ENCODE measurements at regions not wholly inside any gene's neighbourhood (a gene's known extent, or its start where the extent isn't known, plus 50 kb on each side); places are given as distances from the start of the nearest gene placed in this dataset.

DNA sequence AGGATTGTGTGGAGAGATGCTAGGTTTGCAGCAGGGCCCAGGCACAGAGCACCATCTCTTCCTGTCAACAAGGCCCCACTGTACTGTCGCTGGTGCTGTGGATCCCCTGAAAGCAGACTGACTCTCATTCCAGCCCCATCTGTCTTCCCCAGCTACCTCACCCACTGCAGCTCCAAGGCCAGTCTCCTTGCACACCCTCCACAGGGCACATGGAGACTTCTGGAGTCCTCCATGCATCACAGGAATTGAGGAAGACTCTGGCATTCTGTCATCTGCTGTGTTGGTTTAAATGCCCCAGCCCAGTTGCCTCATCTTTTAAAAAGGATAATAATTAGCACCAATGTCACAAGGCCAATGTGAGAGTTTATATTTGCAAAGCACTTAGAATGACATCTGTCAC, 301.2 kb downstream of the RPLP1 start:
- ChIA-PET POLR2A (no interaction called here), CTCF (interaction anchor here (1.0 kb wide), 1 partner anchor 10 kb away, joined by 3 read pairs; no protein-coding TSS in a partner anchor)
- Histone ChIP-seq H3K79me2 (ENCODE audit: insufficient read depth) (no peaks in the 10 kb centered on the region), H3K4me3 (ENCODE audit: low read depth in 2 of 2, low read length in 1 of 2) (no peak overlapping the region), H3K4me2 (no peak overlapping the region), H3K9me3 (peaks cover 7% of the 10 kb centered on the region; the same call in 1 of the 2 replicates), H4K20me1 (ENCODE audit: insufficient read depth) (no peaks in the 10 kb centered on the region), H3K4me1 (ENCODE audit: control insufficient read depth in 1 of 2, insufficient read depth in 2 of 2, low read depth in 1 of 2, low read length in 1 of 2) (peaks cover 0 to 5% of the 10 kb centered on the region in 2 experiments; a peak in 1 of 4 replicates), H3K27ac (ENCODE audit: low read depth in 2 of 2, low read length in 1 of 2) (no peak overlapping the region), H3F3A (replicated peaks; ENCODE audit: insufficient read depth) (no peaks in the 10 kb centered on the region), H3K27me3 (ENCODE audit: insufficient read depth) (no peaks in the 10 kb centered on the region), H2AFZ (ENCODE audit: low read depth) (no peak overlapping the region), H3K9ac (no peak overlapping the region), H3K36me3 (replicated peaks in 1 of 2; ENCODE audit: control insufficient read depth in 1 of 2, insufficient read depth in 2 of 2, low read length in 1 of 2) (no peaks in the 10 kb centered on the region), H3K9me2 (no peaks in the 10 kb centered on the region)
- no peak for TF ChIP-seq SMC3 (IDR thresholded peaks at IDR 0.05; ENCODE audit: low read depth, low read length)
- no peak for TF ChIP-seq GATA2 (CRISPR knock-in tag; IDR thresholded peaks at IDR 0.05)
- no peak for TF ChIP-seq POLR2AphosphoS5 (IDR thresholded peaks at IDR 0.05; ENCODE audit: low read depth, low read length)
- no peak for TF ChIP-seq MEF2A (IDR thresholded peaks at IDR 0.05; ENCODE audit: borderline replicate concordance, low read depth)
- no peak for TF ChIP-seq REST (IDR thresholded peaks at IDR 0.05; ENCODE audit: low read depth, low read length)
- no peak for TF ChIP-seq NRF1 (IDR thresholded peaks at IDR 0.05; ENCODE audit: low read depth, low read length)
- TF ChIP-seq JUND (IDR thresholded peaks at IDR 0.05): no peak
- no peak for TF ChIP-seq FOSL2 (IDR thresholded peaks at IDR 0.05; ENCODE audit: borderline replicate concordance, low read depth)
- TF ChIP-seq USF1 (IDR thresholded peaks at IDR 0.05; ENCODE audit: borderline replicate concordance, low read depth): no peak
- 0% methylated on average over 1 of the region's 1 CpG for WGBS (ENCODE audit: low lambda C conversion rate)
- DNase-seq: no peak

DNA sequence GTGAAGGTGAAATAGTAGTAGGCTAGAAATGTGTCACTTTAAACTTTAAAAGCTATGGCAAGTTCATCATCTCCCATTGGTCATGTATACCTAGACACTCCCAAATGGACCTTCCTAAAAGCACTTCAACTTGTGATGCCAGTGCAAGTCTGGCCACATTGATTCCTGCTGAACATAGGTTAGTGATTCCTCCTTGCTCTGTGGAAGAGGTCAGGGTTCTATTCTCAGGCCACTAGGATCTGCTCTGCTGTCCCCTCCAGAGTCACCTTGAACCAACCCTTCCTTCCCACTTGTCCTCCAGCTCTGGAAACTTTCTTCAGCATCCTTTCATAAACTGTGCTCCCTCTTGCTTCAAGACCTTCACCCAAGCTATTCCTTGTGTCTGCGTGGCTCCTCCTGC, 301.7 kb downstream of the RPLP1 start:
- ChIA-PET CTCF (interaction anchor here (1.0 kb wide), 1 partner anchor 11 kb away, joined by 3 read pairs; no protein-coding TSS in a partner anchor), POLR2A (no interaction called here)
- Histone ChIP-seq H4K20me1 (ENCODE audit: insufficient read depth) (no peaks in the 10 kb centered on the region), H3K9me3 (peaks cover 7% of the 10 kb centered on the region; the same call in 1 of the 2 replicates), H3K27me3 (ENCODE audit: insufficient read depth) (no peaks in the 10 kb centered on the region), H3K4me3 (ENCODE audit: low read depth in 2 of 2, low read length in 1 of 2) (no peak overlapping the region), H3K9ac (no peak overlapping the region), H3F3A (replicated peaks; ENCODE audit: insufficient read depth) (no peaks in the 10 kb centered on the region), H3K9me2 (no peaks in the 10 kb centered on the region), H3K79me2 (ENCODE audit: insufficient read depth) (no peaks in the 10 kb centered on the region), H3K36me3 (replicated peaks in 1 of 2; ENCODE audit: control insufficient read depth in 1 of 2, insufficient read depth in 2 of 2, low read length in 1 of 2) (no peaks in the 10 kb centered on the region), H3K4me2 (no peak overlapping the region), H3K27ac (ENCODE audit: low read depth in 2 of 2, low read length in 1 of 2) (no peak overlapping the region), H3K4me1 (ENCODE audit: control insufficient read depth in 1 of 2, insufficient read depth in 2 of 2, low read depth in 1 of 2, low read length in 1 of 2) (peaks cover 0 to 5% of the 10 kb centered on the region in 2 experiments; a peak in 1 of 4 replicates), H2AFZ (ENCODE audit: low read depth) (no peak overlapping the region)
- 27% methylated on average over 1 of the region's 1 CpG for WGBS (ENCODE audit: low lambda C conversion rate)
- no peak for DNase-seq
- no peak for TF ChIP-seq FOSL2 (IDR thresholded peaks at IDR 0.05; ENCODE audit: borderline replicate concordance, low read depth)
- no peak for TF ChIP-seq TEAD4 (IDR thresholded peaks at IDR 0.05; ENCODE audit: borderline replicate concordance, insufficient read depth)
- no peak for TF ChIP-seq JUND (IDR thresholded peaks at IDR 0.05)
- no peak for TF ChIP-seq CTCF (IDR thresholded peaks at IDR 0.05)
- no peak for TF ChIP-seq SIN3A (IDR thresholded peaks at IDR 0.05; ENCODE audit: borderline replicate concordance, low read depth, low read length)
- TF ChIP-seq REST (IDR thresholded peaks at IDR 0.05; ENCODE audit: low read depth, low read length): no peak
- TF ChIP-seq NRF1 (IDR thresholded peaks at IDR 0.05; ENCODE audit: low read depth, low read length): no peak
- TF ChIP-seq EP300 (IDR thresholded peaks at IDR 0.05; ENCODE audit: borderline replicate concordance in 1 of 2, low read depth in 1 of 2, low read length in 1 of 2): no peak
- no peak for TF ChIP-seq MXI1 (IDR thresholded peaks at IDR 0.05; ENCODE audit: low read depth, low read length)
- no peak for TF ChIP-seq TAF1 (IDR thresholded peaks at IDR 0.05; ENCODE audit: borderline replicate concordance, low read depth, low read length)
- TF ChIP-seq YY1 (IDR thresholded peaks at IDR 0.05; ENCODE audit: low read depth): no peak
- TF ChIP-seq RAD21 (IDR thresholded peaks at IDR 0.05; ENCODE audit: low read length): no peak

Data from SK-N-SH (cell line).